CD4-positive, alpha-beta memory T cell (primary cell): ENCODE measurements at regions not wholly inside any gene's neighbourhood (a gene's known extent, or its start where the extent isn't known, plus 50 kb on each side); places are given as distances from the start of the nearest gene placed in this dataset.

Source experiments
- CTCF ChIA-PET: fragments of 350-600 bp; sonication (Branson Sonifier 250); formaldehyde crosslinking; loops from one replicate; lab custom pipeline; 2021; ENCODE audit warnings: inconsistent platforms; ENCODE audit not compliant: partially characterized antibody; lab: Charles Lee
- POLR2A ChIA-PET: fragments of 350-600 bp; sonication (Branson Sonifier 250); formaldehyde crosslinking; loops from one replicate; lab custom pipeline; 2021; ENCODE audit not compliant: partially characterized antibody; lab: Charles Lee
- DNase-seq, 5 donors: peaks; one replicate each; pipeline versions ENCODE4 v3.0.0 to v3.0.0-alpha.2; 2020 to 2022; ENCODE audit warnings: mixed read lengths in 1 of 5
- H3K27ac ChIP-seq: one replicate; pipeline ENCODE4 v1.7.0; 2013; ENCODE audit warnings: low read depth, low read length
- H3K27me3 ChIP-seq: 2 replicates; pipeline ENCODE4 v1.7.0; 2013; ENCODE audit warnings: mild to moderate bottlenecking, low read length, moderate library complexity; ENCODE audit not compliant: insufficient read depth
- H3K36me3 ChIP-seq: 2 replicates; pipeline ENCODE4 v1.7.0; 2013; ENCODE audit warnings: mild to moderate bottlenecking, low read length, moderate library complexity; ENCODE audit not compliant: insufficient read depth
- H3K4me1 ChIP-seq: 2 replicates; pipeline ENCODE4 v1.7.0; 2013; ENCODE audit warnings: mild to moderate bottlenecking, low read length, moderate library complexity; ENCODE audit not compliant: insufficient read depth
- H3K4me3 ChIP-seq, 2 donors: one replicate each; pipeline ENCODE4 v1.7.0; 2013; ENCODE audit warnings: low read length in 2 of 2, mild to moderate bottlenecking in 1 of 2
- H3K9me3 ChIP-seq, 2 donors: one replicate each; pipeline ENCODE4 v1.7.0; 2013; ENCODE audit warnings: low read length in 2 of 2, control low read depth in 1 of 2; ENCODE audit not compliant: control insufficient read depth in 1 of 2
- H3K27ac Mint-ChIP-seq, 7 donors: one replicate each; pipeline ENCODE4 v1.8.0; 2020 to 2021; ENCODE audit warnings: mixed read lengths in 7 of 7, mild to moderate bottlenecking in 6 of 7, inconsistent platforms in 3 of 7, moderate library complexity in 3 of 7
- H3K27me3 Mint-ChIP-seq, 2 donors: one replicate each; pipeline ENCODE4 v1.8.0; 2020 to 2021; ENCODE audit warnings: mixed read lengths in 2 of 2
- H3K36me3 Mint-ChIP-seq, 2 donors: one replicate each; pipeline ENCODE4 v1.8.0; 2020 to 2021; ENCODE audit warnings: mixed read lengths in 2 of 2, inconsistent platforms in 1 of 2, mild to moderate bottlenecking in 1 of 2
- H3K4me1 Mint-ChIP-seq, 4 donors: one replicate each; pipeline ENCODE4 v1.8.0; 2020 to 2021; ENCODE audit warnings: mixed read lengths in 4 of 4, mild to moderate bottlenecking in 1 of 4
- H3K4me3 Mint-ChIP-seq, 8 donors: one replicate each; pipeline ENCODE4 v1.8.0; 2020 to 2021; ENCODE audit warnings: mixed read lengths in 8 of 8, mild to moderate bottlenecking in 7 of 8, moderate library complexity in 6 of 8, inconsistent platforms in 3 of 8
- H3K9me3 Mint-ChIP-seq, 8 donors: one replicate each; pipeline ENCODE4 v1.8.0; 2020 to 2021; ENCODE audit warnings: mixed read lengths in 8 of 8, mild to moderate bottlenecking in 5 of 8, inconsistent platforms in 3 of 8, moderate library complexity in 1 of 8
- intact Hi-C: fragments of 100-400 bp; cut with micrococcal nuclease; formaldehyde crosslinking; loops from one replicate; pipeline ENCODE4 v1.15.1; 2023

- no peaks in the 10 kb centered on the region for H3K9me3 Mint-ChIP-seq
- Histone ChIP-seq H3K27ac (no peak overlapping the region), H3K4me3 (no peak overlapping the region), H3K9me3 (no peaks in the 10 kb centered on the region), H3K27me3 (no peaks in the 10 kb centered on the region), H3K4me1 (no peaks in the 10 kb centered on the region), H3K36me3 (no peaks in the 10 kb centered on the region)
- intact Hi-C loops: no loop called here
- no peak for DNase-seq
- H3K36me3 Mint-ChIP-seq: no peaks in the 10 kb centered on the region
- peaks cover 2 to 6% of the 10 kb centered on the region in 2 donors for H3K27me3 Mint-ChIP-seq
- peak overlapping the region in 1 of 7 donors; percentile 2 for H3K27ac Mint-ChIP-seq
- no peaks in the 10 kb centered on the region for H3K4me1 Mint-ChIP-seq
- CTCF ChIA-PET: interaction anchor here (1.1 kb wide), 1 partner anchor 12 kb away, joined by 3 read pairs; no protein-coding TSS in a partner anchor
- H3K4me3 Mint-ChIP-seq: no peak overlapping the region
- POLR2A ChIA-PET: no interaction called here
Measured at GRCh38 chr21:35357041-35357780, 308.1 kb upstream of the RUNX1 start.

GRCh38 chr21:35354078-35354477 is 305.0 kb upstream of the RUNX1 start:
- ChIA-PET POLR2A (no interaction called here), CTCF (no interaction called here)
- H3K27me3 ChIP-seq: no peaks in the 10 kb centered on the region
- Mint-ChIP-seq H3K4me3 (no peak overlapping the region), H3K27me3 (peaks cover 4 to 7% of the 10 kb centered on the region in 2 donors), H3K36me3 (no peaks in the 10 kb centered on the region), H3K27ac (no peak overlapping the region), H3K9me3 (no peaks in the 10 kb centered on the region), H3K4me1 (no peaks in the 10 kb centered on the region)
- H3K4me1 ChIP-seq: no peaks in the 10 kb centered on the region
- H3K36me3 ChIP-seq: no peaks in the 10 kb centered on the region
- H3K9me3 ChIP-seq: no peaks in the 10 kb centered on the region
- H3K4me3 ChIP-seq: no peak overlapping the region
- no peak for DNase-seq
- H3K27ac ChIP-seq: no peak overlapping the region
- intact Hi-C loops: no loop called here

DNA sequence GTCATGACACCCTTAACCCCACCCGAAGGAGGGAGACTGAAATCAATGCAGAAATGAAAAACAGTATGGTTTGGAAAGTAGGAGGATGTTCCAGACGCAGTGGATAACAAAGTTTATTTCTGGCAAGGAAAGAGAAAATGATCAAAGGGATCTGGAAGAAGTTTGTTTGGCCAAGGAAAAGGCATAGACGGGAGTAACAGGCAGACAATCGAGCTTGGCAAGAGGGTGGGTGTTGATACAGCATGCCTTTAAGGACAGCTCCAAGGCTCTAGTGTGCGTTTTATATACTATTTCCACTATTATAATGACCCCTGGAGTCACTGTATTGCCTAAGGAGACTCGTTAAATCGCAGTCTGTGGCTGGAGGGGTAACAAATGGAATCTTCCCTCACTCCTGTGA is 303.7 kb upstream of the RUNX1 start:
- Histone ChIP-seq H3K27ac (no peak overlapping the region), H3K4me3 (no peak overlapping the region), H3K27me3 (no peaks in the 10 kb centered on the region), H3K4me1 (no peaks in the 10 kb centered on the region), H3K36me3 (no peaks in the 10 kb centered on the region), H3K9me3 (no peaks in the 10 kb centered on the region)
- no peak overlapping the region for H3K4me3 Mint-ChIP-seq
- DNase-seq: no peak
- no peak overlapping the region for H3K27ac Mint-ChIP-seq
- H3K36me3 Mint-ChIP-seq: no peaks in the 10 kb centered on the region
- peaks cover 4 to 7% of the 10 kb centered on the region in 2 donors for H3K27me3 Mint-ChIP-seq
- H3K4me1 Mint-ChIP-seq: no peaks in the 10 kb centered on the region
- POLR2A ChIA-PET: no interaction called here
- intact Hi-C loops: no loop called here
- no peaks in the 10 kb centered on the region for H3K9me3 Mint-ChIP-seq
- CTCF ChIA-PET: no interaction called here

GRCh38 chr21:35352066-35352770 is 303.1 kb upstream of the RUNX1 start:
- DNase-seq: no peak
- Mint-ChIP-seq H3K36me3 (no peaks in the 10 kb centered on the region), H3K27ac (no peak overlapping the region), H3K27me3 (peaks cover 4 to 7% of the 10 kb centered on the region in 2 donors), H3K9me3 (no peaks in the 10 kb centered on the region), H3K4me3 (no peak overlapping the region), H3K4me1 (no peaks in the 10 kb centered on the region)
- ChIA-PET CTCF (interaction anchor here (1.7 kb wide), 1 partner anchor 301 kb away, joined by 3 read pairs; no protein-coding TSS in a partner anchor), POLR2A (no interaction called here)
- no peak overlapping the region for H3K27ac ChIP-seq
- no peaks in the 10 kb centered on the region for H3K36me3 ChIP-seq
- H3K27me3 ChIP-seq: no peaks in the 10 kb centered on the region
- H3K4me3 ChIP-seq: no peak overlapping the region
- no peaks in the 10 kb centered on the region for H3K9me3 ChIP-seq
- intact Hi-C loops: no loop called here
- no peaks in the 10 kb centered on the region for H3K4me1 ChIP-seq

GRCh38 chr21:35351434-35351833 is 302.3 kb upstream of the RUNX1 start:
- Histone ChIP-seq H3K9me3 (no peaks in the 10 kb centered on the region), H3K27ac (no peak overlapping the region), H3K27me3 (no peaks in the 10 kb centered on the region), H3K4me3 (no peak overlapping the region), H3K4me1 (no peaks in the 10 kb centered on the region), H3K36me3 (no peaks in the 10 kb centered on the region)
- Mint-ChIP-seq H3K4me1 (peaks cover 0 to 2% (median 0%) of the 10 kb centered on the region in 4 donors), H3K4me3 (no peak overlapping the region), H3K27me3 (peaks cover 7 to 8% of the 10 kb centered on the region in 2 donors), H3K27ac (no peak overlapping the region), H3K9me3 (peaks cover 0 to 2% (median 0%) of the 10 kb centered on the region in 8 donors), H3K36me3 (no peaks in the 10 kb centered on the region)
- ChIA-PET POLR2A (no interaction called here), CTCF (interaction anchor here (1.7 kb wide), 1 partner anchor 300 kb away, joined by 3 read pairs; no protein-coding TSS in a partner anchor)
- DNase-seq: no peak
- intact Hi-C loops: no loop called here

GRCh38 chr21:35350965-35351364 is 301.9 kb upstream of the RUNX1 start:
- peaks cover 0 to 2% (median 0%) of the 10 kb centered on the region in 4 donors for H3K4me1 Mint-ChIP-seq
- H3K4me3 Mint-ChIP-seq: no peak overlapping the region
- ChIA-PET POLR2A (no interaction called here), CTCF (interaction anchor here (1.0 to 1.7 kb wide), 2 partner anchors 300 to 607 kb away, joined by 3 read pairs; no protein-coding TSS in a partner anchor)
- intact Hi-C loops: no loop called here
- H3K27me3 ChIP-seq: no peaks in the 10 kb centered on the region
- H3K36me3 Mint-ChIP-seq: no peaks in the 10 kb centered on the region
- no peak for DNase-seq
- peaks cover 7 to 8% of the 10 kb centered on the region in 2 donors for H3K27me3 Mint-ChIP-seq
- no peaks in the 10 kb centered on the region for H3K36me3 ChIP-seq
- H3K9me3 Mint-ChIP-seq: peaks cover 0 to 2% (median 0%) of the 10 kb centered on the region in 8 donors
- no peaks in the 10 kb centered on the region for H3K4me1 ChIP-seq
- no peak overlapping the region for H3K27ac ChIP-seq
- H3K27ac Mint-ChIP-seq: no peak overlapping the region
- no peaks in the 10 kb centered on the region for H3K9me3 ChIP-seq
- no peak overlapping the region for H3K4me3 ChIP-seq

DNA sequence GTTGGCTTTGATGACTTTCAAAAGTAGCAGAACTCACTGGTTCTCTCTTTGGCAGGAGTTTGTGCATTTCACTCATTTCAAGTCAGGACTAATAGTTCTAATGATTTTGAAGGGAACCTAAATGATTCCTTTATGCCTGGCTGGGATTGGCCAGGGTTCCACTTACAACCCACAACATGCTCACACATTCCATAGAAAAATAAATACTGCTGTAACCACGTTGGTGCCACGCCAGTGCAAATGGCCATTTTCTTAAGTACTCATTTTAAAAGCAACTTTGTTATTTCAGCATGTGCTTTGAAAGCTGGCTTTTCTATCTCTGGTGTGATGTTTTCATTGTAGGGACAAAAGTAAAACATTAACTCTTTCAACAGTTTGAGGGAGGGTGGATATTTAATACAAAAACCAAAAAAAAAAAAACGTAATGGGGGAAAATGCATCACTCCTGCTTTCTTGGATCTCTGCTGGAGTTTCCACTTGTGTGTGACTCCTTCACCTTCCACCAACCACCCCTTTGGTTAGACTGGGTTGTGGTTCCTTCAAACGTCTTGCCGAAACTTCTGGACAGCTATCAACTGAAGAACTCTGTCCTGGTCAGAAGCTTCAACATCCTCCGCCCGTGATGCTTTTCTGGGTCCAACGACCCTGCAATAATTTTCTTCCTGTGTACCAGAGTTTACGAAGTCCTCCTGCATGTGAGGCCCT is 300.4 kb upstream of the RUNX1 start:
- Mint-ChIP-seq H3K27me3 (peaks cover 5 to 9% of the 10 kb centered on the region in 2 donors), H3K4me3 (no peak overlapping the region), H3K27ac (no peak overlapping the region), H3K9me3 (peaks cover 0 to 2% (median 0%) of the 10 kb centered on the region in 8 donors), H3K36me3 (no peaks in the 10 kb centered on the region), H3K4me1 (peaks cover 0 to 2% (median 0%) of the 10 kb centered on the region in 4 donors)
- Histone ChIP-seq H3K4me1 (no peaks in the 10 kb centered on the region), H3K27me3 (no peaks in the 10 kb centered on the region), H3K36me3 (no peaks in the 10 kb centered on the region), H3K4me3 (no peak overlapping the region), H3K27ac (no peak overlapping the region), H3K9me3 (no peaks in the 10 kb centered on the region)
- CTCF ChIA-PET: no interaction called here
- no peak for DNase-seq
- POLR2A ChIA-PET: no interaction called here
- intact Hi-C loops: no loop called here
